Endothelial cell (in vitro differentiated cells): ENCODE measurements at regions not wholly inside any gene's neighbourhood (a gene's known extent, or its start where the extent isn't known, plus 50 kb on each side); places are given as distances from the start of the nearest gene placed in this dataset.

ENCODE experiments used
- DNase-seq: peaks from one replicate; pipeline ENCODE4 v3.0.0; 2021; ENCODE audit warnings: low spot score
- H3K27ac Mint-ChIP-seq: one replicate; pipeline ENCODE4 v1.8.0; 2021; ENCODE audit warnings: mixed read lengths, inconsistent platforms; ENCODE audit not compliant: unreplicated experiment
- H3K27me3 Mint-ChIP-seq: one replicate; pipeline ENCODE4 v1.8.0; 2021; ENCODE audit warnings: mild to moderate bottlenecking, moderate library complexity, mixed read lengths, inconsistent platforms; ENCODE audit not compliant: unreplicated experiment
- H3K36me3 Mint-ChIP-seq: one replicate; pipeline ENCODE4 v1.8.0; 2021; ENCODE audit warnings: mild to moderate bottlenecking, low read depth, mixed read lengths, inconsistent platforms; ENCODE audit not compliant: unreplicated experiment
- H3K4me1 Mint-ChIP-seq: one replicate; pipeline ENCODE4 v1.8.0; 2021; ENCODE audit warnings: mild to moderate bottlenecking, mixed read lengths, inconsistent platforms; ENCODE audit not compliant: unreplicated experiment
- H3K4me3 Mint-ChIP-seq: one replicate; pipeline ENCODE4 v1.8.0; 2021; ENCODE audit warnings: mild to moderate bottlenecking, mixed read lengths, inconsistent platforms; ENCODE audit not compliant: unreplicated experiment
- H3K9me3 Mint-ChIP-seq: one replicate; pipeline ENCODE4 v1.8.0; 2021; ENCODE audit warnings: mixed read lengths, inconsistent platforms; ENCODE audit not compliant: unreplicated experiment
- TF ChIP-seq, protein P1 (sequence below): fragments of 200-600 bp; sonication (generic); IDR thresholded peaks from one replicate; pipeline ENCODE4 v1.5.0; 2021; ENCODE audit warnings: antibody characterized with exemption; ENCODE audit not compliant: unreplicated experiment

DNA sequence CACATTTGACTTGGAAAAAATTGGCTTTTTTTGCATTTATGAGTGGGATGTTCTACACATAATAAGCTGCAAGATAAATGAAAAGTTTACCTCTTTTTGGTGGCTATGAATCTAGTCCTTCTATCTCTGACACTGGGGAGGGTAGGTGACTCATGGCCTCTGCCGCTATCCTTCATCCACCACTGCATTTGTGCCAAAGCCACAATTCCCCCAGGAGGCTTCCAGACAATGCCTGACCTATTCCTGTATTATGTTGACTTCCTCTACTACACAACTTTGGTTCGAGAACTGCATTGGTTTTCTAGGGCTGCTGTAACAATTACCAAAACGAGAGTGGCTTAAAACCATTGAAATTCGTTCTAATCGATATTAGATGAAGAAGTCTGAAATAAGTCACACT is 245.6 kb downstream of the TRAM1L1 start:
- no peak overlapping the region for H3K27ac Mint-ChIP-seq

DNA sequence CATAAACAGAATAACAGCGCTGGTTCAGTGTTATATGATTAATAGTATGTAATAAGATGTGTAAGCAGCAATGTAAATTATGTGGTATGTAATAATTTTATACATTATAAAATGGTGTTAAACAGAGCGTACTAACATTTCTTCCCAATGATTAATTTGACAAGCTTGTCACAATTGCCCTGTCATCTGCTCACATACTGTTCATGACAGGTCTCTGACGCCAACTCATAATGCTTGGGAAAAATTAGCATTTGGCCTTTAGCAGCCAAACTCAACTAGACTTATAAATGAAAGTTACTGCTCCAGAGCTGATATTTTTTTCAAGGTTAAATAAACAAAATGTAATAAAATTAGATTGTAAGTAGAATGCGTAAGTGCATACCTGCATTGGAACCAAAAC is 246.8 kb downstream of the TRAM1L1 start:
- TF ChIP-seq, protein P1, sequence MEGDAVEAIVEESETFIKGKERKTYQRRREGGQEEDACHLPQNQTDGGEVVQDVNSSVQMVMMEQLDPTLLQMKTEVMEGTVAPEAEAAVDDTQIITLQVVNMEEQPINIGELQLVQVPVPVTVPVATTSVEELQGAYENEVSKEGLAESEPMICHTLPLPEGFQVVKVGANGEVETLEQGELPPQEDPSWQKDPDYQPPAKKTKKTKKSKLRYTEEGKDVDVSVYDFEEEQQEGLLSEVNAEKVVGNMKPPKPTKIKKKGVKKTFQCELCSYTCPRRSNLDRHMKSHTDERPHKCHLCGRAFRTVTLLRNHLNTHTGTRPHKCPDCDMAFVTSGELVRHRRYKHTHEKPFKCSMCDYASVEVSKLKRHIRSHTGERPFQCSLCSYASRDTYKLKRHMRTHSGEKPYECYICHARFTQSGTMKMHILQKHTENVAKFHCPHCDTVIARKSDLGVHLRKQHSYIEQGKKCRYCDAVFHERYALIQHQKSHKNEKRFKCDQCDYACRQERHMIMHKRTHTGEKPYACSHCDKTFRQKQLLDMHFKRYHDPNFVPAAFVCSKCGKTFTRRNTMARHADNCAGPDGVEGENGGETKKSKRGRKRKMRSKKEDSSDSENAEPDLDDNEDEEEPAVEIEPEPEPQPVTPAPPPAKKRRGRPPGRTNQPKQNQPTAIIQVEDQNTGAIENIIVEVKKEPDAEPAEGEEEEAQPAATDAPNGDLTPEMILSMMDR: no peak
- DNase-seq: no peak
- no peaks in the 10 kb centered on the region for H3K4me1 Mint-ChIP-seq
- no peak overlapping the region for H3K27ac Mint-ChIP-seq
- no peaks in the 10 kb centered on the region for H3K27me3 Mint-ChIP-seq
- H3K4me3 Mint-ChIP-seq: no peak overlapping the region
- H3K9me3 Mint-ChIP-seq: no peaks in the 10 kb centered on the region
- H3K36me3 Mint-ChIP-seq: no peaks in the 10 kb centered on the region

More for the DNA sequence above, 245.6 kb downstream of the TRAM1L1 start:
- no peaks in the 10 kb centered on the region for H3K27me3 Mint-ChIP-seq
- no peaks in the 10 kb centered on the region for H3K36me3 Mint-ChIP-seq
- H3K9me3 Mint-ChIP-seq: no peaks in the 10 kb centered on the region
- no peaks in the 10 kb centered on the region for H3K4me1 Mint-ChIP-seq
- no peak for DNase-seq
- TF ChIP-seq, protein P1: no peak
- no peak overlapping the region for H3K4me3 Mint-ChIP-seq

- DNase-seq: no peak
- no peak overlapping the region for H3K4me3 Mint-ChIP-seq
- TF ChIP-seq, protein P1: no peak
- H3K4me1 Mint-ChIP-seq: no peaks in the 10 kb centered on the region
- no peak overlapping the region for H3K27ac Mint-ChIP-seq
- H3K27me3 Mint-ChIP-seq: peaks cover 6% of the 10 kb centered on the region
- no peaks in the 10 kb centered on the region for H3K36me3 Mint-ChIP-seq
- no peaks in the 10 kb centered on the region for H3K9me3 Mint-ChIP-seq
Observed at GRCh38 chr4:116829187-116829586, 256.2 kb downstream of the TRAM1L1 start.

DNA sequence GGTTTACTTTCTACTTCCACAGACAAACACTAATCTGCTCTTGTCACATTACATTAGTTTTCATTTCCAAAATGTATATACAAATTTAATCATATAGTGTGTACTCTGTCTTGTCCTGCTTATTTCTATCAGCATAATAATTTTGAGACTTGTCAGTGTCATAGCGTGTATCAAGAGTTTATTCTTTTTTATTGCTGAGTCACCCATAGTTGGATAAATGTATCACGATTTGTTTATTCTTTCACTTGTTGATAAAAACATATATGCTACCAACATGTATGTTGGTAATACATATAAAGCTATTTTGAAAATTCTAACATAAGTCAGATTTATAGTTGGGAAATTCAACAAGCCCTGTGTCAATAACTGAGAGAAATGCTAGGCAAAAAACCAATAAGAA is 261.2 kb downstream of the TRAM1L1 start:
- peaks cover 4% of the 10 kb centered on the region for H3K4me1 Mint-ChIP-seq
- H3K27me3 Mint-ChIP-seq: peaks cover 2% of the 10 kb centered on the region
- no peaks in the 10 kb centered on the region for H3K36me3 Mint-ChIP-seq
- no peak overlapping the region for H3K27ac Mint-ChIP-seq
- H3K9me3 Mint-ChIP-seq: no peaks in the 10 kb centered on the region
- no peak overlapping the region for H3K4me3 Mint-ChIP-seq
- no peak for DNase-seq
- TF ChIP-seq, protein P1: no peak

GRCh38 chr4:116811730-116812129 is 273.6 kb downstream of the TRAM1L1 start:
- no peak overlapping the region for H3K4me3 Mint-ChIP-seq
- H3K27ac Mint-ChIP-seq: no peak overlapping the region
- no peaks in the 10 kb centered on the region for H3K27me3 Mint-ChIP-seq

More at GRCh38 chr4:116811730-116812129, 273.6 kb downstream of the TRAM1L1 start:
- no peaks in the 10 kb centered on the region for H3K36me3 Mint-ChIP-seq
- TF ChIP-seq, protein P1: no peak
- H3K4me1 Mint-ChIP-seq: no peaks in the 10 kb centered on the region
- no peak for DNase-seq
- no peaks in the 10 kb centered on the region for H3K9me3 Mint-ChIP-seq
